ENCODE measurements at regions not wholly inside any gene's neighbourhood (a gene's known extent, or its start where the extent isn't known, plus 50 kb on each side); places are given as distances from the start of the nearest gene placed in this dataset.

DNA sequence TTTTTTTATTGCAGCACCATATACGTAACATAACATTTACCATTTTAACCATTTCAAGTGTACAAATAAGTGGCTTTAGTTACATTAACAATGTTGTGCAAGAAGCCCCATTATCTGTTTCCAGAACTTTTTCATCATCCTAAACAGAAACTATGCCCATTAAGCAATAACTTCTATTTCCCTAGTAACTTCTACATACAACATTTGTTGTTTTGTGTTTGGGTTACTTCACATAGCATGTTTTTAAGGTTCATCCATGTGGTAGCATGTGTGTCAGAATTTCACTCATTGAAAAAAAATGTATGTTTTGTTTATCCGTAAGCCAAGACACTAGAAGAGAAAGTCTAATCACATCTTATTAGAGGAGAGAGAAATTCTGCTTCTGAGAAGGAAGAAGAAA is 450.5 kb upstream of the PDZRN3 start:
- TF ChIP-seq USF1 (IDR thresholded peaks at IDR 0.05) (no peak), RAD21 (IDR thresholded peaks at IDR 0.05; ENCODE audit: low read depth) (no peak), FOXM1 (IDR thresholded peaks at IDR 0.05; ENCODE audit: borderline replicate concordance, low read depth) (no peak)

DNA sequence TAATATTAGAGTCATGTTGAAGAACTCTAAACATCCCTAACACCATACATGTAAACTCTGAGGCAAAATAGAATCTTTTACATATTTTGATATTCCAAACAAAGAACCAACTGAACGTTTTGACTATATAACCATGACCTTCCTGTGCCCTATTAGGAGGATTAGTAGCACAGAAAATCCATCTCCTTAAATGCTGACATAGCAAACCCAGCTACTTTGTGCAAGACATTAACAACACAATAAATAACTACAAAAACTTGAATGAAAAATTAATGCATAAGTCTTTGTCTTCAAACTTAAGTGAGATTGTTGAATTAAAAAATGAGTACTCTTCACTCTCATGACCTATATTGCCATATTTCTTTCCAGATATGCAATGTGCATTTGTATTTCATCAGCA is 450.0 kb upstream of the PDZRN3 start:
- TF ChIP-seq NFIC (IDR thresholded peaks at IDR 0.05) (no peak), TEAD4 (IDR thresholded peaks at IDR 0.05) (no peak)

- TF ChIP-seq RAD21 (IDR thresholded peaks at IDR 0.05; ENCODE audit: low read depth): no peak
- TF ChIP-seq EP300 (IDR thresholded peaks at IDR 0.05; ENCODE audit: borderline replicate concordance): no peak
- TF ChIP-seq FOXM1 (IDR thresholded peaks at IDR 0.05; ENCODE audit: borderline replicate concordance, low read depth): no peak
- no peak for TF ChIP-seq CEBPB (IDR thresholded peaks at IDR 0.05)
- no peak for TF ChIP-seq ZBTB7A (IDR thresholded peaks at IDR 0.05; ENCODE audit: low read depth)
- no peak for TF ChIP-seq TEAD4 (IDR thresholded peaks at IDR 0.05)
- no peak for TF ChIP-seq TAF1 (IDR thresholded peaks at IDR 0.05; ENCODE audit: low read depth)
- no peak for TF ChIP-seq CREB1 (IDR thresholded peaks at IDR 0.05; ENCODE audit: low read depth)
- TF ChIP-seq, protein P1, sequence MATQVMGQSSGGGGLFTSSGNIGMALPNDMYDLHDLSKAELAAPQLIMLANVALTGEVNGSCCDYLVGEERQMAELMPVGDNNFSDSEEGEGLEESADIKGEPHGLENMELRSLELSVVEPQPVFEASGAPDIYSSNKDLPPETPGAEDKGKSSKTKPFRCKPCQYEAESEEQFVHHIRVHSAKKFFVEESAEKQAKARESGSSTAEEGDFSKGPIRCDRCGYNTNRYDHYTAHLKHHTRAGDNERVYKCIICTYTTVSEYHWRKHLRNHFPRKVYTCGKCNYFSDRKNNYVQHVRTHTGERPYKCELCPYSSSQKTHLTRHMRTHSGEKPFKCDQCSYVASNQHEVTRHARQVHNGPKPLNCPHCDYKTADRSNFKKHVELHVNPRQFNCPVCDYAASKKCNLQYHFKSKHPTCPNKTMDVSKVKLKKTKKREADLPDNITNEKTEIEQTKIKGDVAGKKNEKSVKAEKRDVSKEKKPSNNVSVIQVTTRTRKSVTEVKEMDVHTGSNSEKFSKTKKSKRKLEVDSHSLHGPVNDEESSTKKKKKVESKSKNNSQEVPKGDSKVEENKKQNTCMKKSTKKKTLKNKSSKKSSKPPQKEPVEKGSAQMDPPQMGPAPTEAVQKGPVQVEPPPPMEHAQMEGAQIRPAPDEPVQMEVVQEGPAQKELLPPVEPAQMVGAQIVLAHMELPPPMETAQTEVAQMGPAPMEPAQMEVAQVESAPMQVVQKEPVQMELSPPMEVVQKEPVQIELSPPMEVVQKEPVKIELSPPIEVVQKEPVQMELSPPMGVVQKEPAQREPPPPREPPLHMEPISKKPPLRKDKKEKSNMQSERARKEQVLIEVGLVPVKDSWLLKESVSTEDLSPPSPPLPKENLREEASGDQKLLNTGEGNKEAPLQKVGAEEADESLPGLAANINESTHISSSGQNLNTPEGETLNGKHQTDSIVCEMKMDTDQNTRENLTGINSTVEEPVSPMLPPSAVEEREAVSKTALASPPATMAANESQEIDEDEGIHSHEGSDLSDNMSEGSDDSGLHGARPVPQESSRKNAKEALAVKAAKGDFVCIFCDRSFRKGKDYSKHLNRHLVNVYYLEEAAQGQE (IDR thresholded peaks at IDR 0.05; ENCODE audit: low read depth): no peak
- no peak for TF ChIP-seq EGR1 (IDR thresholded peaks at IDR 0.05)
- no peak for TF ChIP-seq NFIC (IDR thresholded peaks at IDR 0.05)
- TF ChIP-seq USF1 (IDR thresholded peaks at IDR 0.05): no peak
- no peak for TF ChIP-seq MAX (IDR thresholded peaks at IDR 0.05)
Measured at GRCh38 chr3:74067296-74067695, 442.6 kb upstream of the PDZRN3 start.

DNA sequence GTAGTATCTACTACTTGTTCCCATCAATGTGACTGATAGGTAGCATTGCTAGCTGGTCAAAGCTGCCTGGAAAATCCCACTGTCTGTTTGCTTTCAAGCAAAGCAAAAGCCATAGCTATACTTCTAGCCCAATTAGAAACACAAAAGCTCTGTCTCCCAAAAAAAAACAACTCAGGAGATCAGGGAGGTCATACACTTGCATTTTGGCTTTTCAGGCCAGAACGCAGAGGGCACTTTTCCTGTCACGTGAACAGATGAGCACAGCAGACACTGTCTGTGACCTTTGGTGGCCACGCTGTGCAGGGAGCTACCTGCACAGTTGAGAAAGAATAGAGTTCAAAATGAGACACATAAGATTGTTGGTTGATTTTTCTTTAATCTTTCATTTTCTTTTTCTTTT is 441.7 kb upstream of the PDZRN3 start:
- TF ChIP-seq EP300 (IDR thresholded peaks at IDR 0.05; ENCODE audit: borderline replicate concordance) (no peak), EGR1 (IDR thresholded peaks at IDR 0.05) (no peak), CEBPB (IDR thresholded peaks at IDR 0.05) (no peak), NFIC (IDR thresholded peaks at IDR 0.05) (no peak), YY1 (IDR thresholded peaks at IDR 0.05; ENCODE audit: low read depth) (no peak), FOXM1 (IDR thresholded peaks at IDR 0.05; ENCODE audit: borderline replicate concordance, low read depth) (no peak), CREB1 (IDR thresholded peaks at IDR 0.05; ENCODE audit: low read depth) (no peak), TEAD4 (IDR thresholded peaks at IDR 0.05) (no peak), TCF12 (IDR thresholded peaks at IDR 0.05; ENCODE audit: low read depth) (no peak), ZBTB7A (IDR thresholded peaks at IDR 0.05; ENCODE audit: low read depth) (no peak), MAX (IDR thresholded peaks at IDR 0.05) (no peak), RAD21 (IDR thresholded peaks at IDR 0.05; ENCODE audit: low read depth) (no peak), TAF1 (IDR thresholded peaks at IDR 0.05; ENCODE audit: low read depth) (no peak), USF1 (IDR thresholded peaks at IDR 0.05) (no peak)
- TF ChIP-seq, protein P1 (IDR thresholded peaks at IDR 0.05; ENCODE audit: low read depth): no peak

DNA sequence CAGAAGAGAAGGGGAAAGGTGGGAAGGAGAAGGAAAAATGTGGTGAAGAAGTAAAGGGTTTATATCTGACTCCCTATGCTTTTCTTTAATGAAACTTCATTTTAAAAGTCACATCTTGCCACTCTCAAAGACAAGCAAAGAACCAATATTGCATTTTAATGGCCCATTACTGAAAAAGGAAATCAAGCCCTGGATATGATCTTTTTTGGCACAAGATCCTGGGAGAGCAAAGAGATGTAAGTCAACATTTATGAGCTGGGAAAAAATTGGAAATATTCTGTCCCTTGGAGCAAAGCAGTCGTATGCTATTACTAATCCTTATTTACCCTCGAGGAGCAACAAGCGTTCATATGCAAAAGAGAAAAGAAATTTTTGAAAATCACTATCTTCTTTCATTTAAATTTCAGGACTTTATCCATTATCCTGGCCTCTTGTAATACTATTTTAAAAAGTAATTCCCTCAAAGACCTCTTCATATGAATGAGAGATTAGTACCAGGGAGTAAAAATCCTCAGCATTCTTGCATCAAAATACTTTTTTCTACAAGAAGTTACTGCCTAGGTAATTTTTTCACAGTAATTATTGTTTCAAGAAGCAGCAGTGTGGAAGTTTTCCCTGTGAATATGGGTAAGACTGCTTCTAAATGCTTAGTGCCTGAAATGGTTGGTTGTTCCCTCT is 435.3 kb upstream of the PDZRN3 start:
- TF ChIP-seq ZBTB7A (IDR thresholded peaks at IDR 0.05; ENCODE audit: low read depth) (no peak), TAF1 (IDR thresholded peaks at IDR 0.05; ENCODE audit: low read depth) (no peak), FOXM1 (IDR thresholded peaks at IDR 0.05; ENCODE audit: borderline replicate concordance, low read depth) (no peak), TEAD4 (IDR thresholded peaks at IDR 0.05) (no peak), TCF12 (IDR thresholded peaks at IDR 0.05; ENCODE audit: low read depth) (no peak), NFIC (IDR thresholded peaks at IDR 0.05) (no peak)
- TF ChIP-seq, protein P1 (IDR thresholded peaks at IDR 0.05; ENCODE audit: low read depth): no peak

Data from Ishikawa (cell line).